ENCODE measurements at regions not wholly inside any gene's neighbourhood (a gene's known extent, or its start where the extent isn't known, plus 50 kb on each side); places are given as distances from the start of the nearest gene placed in this dataset.
"Not testable (repeated sequence)": the region's sequence is repeated elsewhere in the genome, so short reads cannot be mapped to it uniquely, and the experiment has no call there.

DNA sequence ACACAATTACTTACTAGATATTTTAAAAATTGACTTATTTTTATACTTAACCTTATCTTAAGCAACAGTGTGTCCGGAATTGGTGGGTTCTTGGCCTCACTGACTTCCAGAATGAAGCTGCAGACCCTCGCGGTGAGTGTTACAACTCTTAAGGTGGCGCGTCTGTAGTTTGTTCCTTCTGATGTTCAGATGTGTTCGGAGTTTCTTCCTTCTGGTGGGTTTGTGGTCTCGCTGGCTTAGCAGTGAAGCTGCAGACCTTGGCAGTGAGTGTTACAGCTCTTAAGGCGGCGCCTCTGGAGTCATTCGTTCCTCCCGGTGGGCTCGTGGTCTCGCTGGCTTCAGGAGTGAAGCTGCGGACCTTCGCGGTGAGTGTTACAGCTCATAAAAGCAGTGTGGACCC, 322.5 kb upstream of the CITED2 start:
- H3K36me3 ChIP-seq (replicated peaks; ENCODE audit: insufficient read depth, low read length); H3F3A ChIP-seq (ENCODE audit: insufficient read depth, low read length); H3K9ac ChIP-seq (ENCODE audit: low read length); H2AFZ ChIP-seq (ENCODE audit: low read length); H3K27ac ChIP-seq (ENCODE audit: low read length); H3K9me2 ChIP-seq (replicated peaks; ENCODE audit: insufficient read depth, low read length); H3K9me3 ChIP-seq (replicated peaks; ENCODE audit: insufficient read depth, low read length); H3K4me1 ChIP-seq (ENCODE audit: low read length); DNase-seq; H3K79me2 ChIP-seq (ENCODE audit: low read length); H3K27me3 ChIP-seq (replicated peaks; ENCODE audit: insufficient read depth, low read length); H4K20me1 ChIP-seq (ENCODE audit: insufficient read depth, low read length); H3K4me3 ChIP-seq (ENCODE audit: low read length); H3K4me2 ChIP-seq (ENCODE audit: low read depth, low read length): not testable (repeated sequence)

- no peak for DNase-seq
- TF ChIP-seq, protein P1, sequence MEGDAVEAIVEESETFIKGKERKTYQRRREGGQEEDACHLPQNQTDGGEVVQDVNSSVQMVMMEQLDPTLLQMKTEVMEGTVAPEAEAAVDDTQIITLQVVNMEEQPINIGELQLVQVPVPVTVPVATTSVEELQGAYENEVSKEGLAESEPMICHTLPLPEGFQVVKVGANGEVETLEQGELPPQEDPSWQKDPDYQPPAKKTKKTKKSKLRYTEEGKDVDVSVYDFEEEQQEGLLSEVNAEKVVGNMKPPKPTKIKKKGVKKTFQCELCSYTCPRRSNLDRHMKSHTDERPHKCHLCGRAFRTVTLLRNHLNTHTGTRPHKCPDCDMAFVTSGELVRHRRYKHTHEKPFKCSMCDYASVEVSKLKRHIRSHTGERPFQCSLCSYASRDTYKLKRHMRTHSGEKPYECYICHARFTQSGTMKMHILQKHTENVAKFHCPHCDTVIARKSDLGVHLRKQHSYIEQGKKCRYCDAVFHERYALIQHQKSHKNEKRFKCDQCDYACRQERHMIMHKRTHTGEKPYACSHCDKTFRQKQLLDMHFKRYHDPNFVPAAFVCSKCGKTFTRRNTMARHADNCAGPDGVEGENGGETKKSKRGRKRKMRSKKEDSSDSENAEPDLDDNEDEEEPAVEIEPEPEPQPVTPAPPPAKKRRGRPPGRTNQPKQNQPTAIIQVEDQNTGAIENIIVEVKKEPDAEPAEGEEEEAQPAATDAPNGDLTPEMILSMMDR (IDR thresholded peaks at IDR 0.05; ENCODE audit: low read length): no peak
- no peak for TF ChIP-seq EZH2 (optimal IDR thresholded peaks at IDR 0.05; ENCODE audit: low read depth, low read length)
- no peak for TF ChIP-seq EZH2phosphoT487 (IDR thresholded peaks at IDR 0.05; ENCODE audit: low read length)
- H3K27me3 ChIP-seq (replicated peaks; ENCODE audit: insufficient read depth, low read length): no peaks in the 10 kb centered on the region
These were observed 320.9 kb upstream of the CITED2 start for GRCh38 chr6:139695361-139695760.

GRCh38 chr6:139693735-139694134, 319.3 kb upstream of the CITED2 start:
- Histone ChIP-seq H3K4me2 (ENCODE audit: low read depth, low read length) (no peak overlapping the region), H3K79me2 (ENCODE audit: low read length) (no peaks in the 10 kb centered on the region), H3F3A (ENCODE audit: insufficient read depth, low read length) (no peaks in the 10 kb centered on the region), H2AFZ (ENCODE audit: low read length) (no peak overlapping the region), H3K4me1 (ENCODE audit: low read length) (no peaks in the 10 kb centered on the region), H3K9me3 (replicated peaks; ENCODE audit: insufficient read depth, low read length) (no peaks in the 10 kb centered on the region), H4K20me1 (ENCODE audit: insufficient read depth, low read length) (no peaks in the 10 kb centered on the region), H3K9me2 (replicated peaks; ENCODE audit: insufficient read depth, low read length) (no peaks in the 10 kb centered on the region), H3K27ac (ENCODE audit: low read length) (no peak overlapping the region), H3K4me3 (ENCODE audit: low read length) (no peak overlapping the region), H3K9ac (ENCODE audit: low read length) (no peak overlapping the region), H3K27me3 (replicated peaks; ENCODE audit: insufficient read depth, low read length) (no peaks in the 10 kb centered on the region), H3K36me3 (replicated peaks; ENCODE audit: insufficient read depth, low read length) (no peaks in the 10 kb centered on the region)
- TF ChIP-seq, protein P1 (IDR thresholded peaks at IDR 0.05; ENCODE audit: low read length): no peak
- no peak for DNase-seq

More at GRCh38 chr6:139695361-139695760, 320.9 kb upstream of the CITED2 start:
- H3K4me2 ChIP-seq (ENCODE audit: low read depth, low read length): no peak overlapping the region
- no peak overlapping the region for H2AFZ ChIP-seq (ENCODE audit: low read length)
- no peaks in the 10 kb centered on the region for H3K9me3 ChIP-seq (replicated peaks; ENCODE audit: insufficient read depth, low read length)
- no peaks in the 10 kb centered on the region for H3K9me2 ChIP-seq (replicated peaks; ENCODE audit: insufficient read depth, low read length)
- H3K4me1 ChIP-seq (ENCODE audit: low read length): no peaks in the 10 kb centered on the region
- no peak overlapping the region for H3K4me3 ChIP-seq (ENCODE audit: low read length)
- H3F3A ChIP-seq (ENCODE audit: insufficient read depth, low read length): no peaks in the 10 kb centered on the region
- no peaks in the 10 kb centered on the region for H4K20me1 ChIP-seq (ENCODE audit: insufficient read depth, low read length)
- no peaks in the 10 kb centered on the region for H3K36me3 ChIP-seq (replicated peaks; ENCODE audit: insufficient read depth, low read length)
- H3K27ac ChIP-seq (ENCODE audit: low read length): no peak overlapping the region
- no peak overlapping the region for H3K9ac ChIP-seq (ENCODE audit: low read length)
- no peaks in the 10 kb centered on the region for H3K79me2 ChIP-seq (ENCODE audit: low read length)

DNA sequence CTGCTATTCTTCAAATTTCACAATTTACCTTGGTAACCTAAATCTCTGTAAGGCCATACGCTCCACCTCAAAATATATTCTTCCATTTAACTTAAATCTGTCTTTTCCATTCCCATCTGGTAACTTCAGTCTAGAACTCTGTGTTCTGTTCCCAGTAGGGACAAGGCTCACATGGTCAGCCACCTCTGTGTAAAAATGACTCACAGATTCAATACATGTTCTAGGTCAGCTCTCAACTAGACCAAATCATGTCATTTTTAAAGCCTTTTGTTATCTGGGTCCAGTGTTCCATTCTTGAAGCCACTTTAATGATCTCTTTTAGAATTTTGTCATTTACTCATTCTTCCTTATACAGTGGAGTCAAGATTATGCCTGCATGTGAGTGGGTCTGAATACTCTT, 315.6 kb upstream of the CITED2 start:
- H3K27me3 ChIP-seq (replicated peaks; ENCODE audit: insufficient read depth, low read length): no peaks in the 10 kb centered on the region
- no peaks in the 10 kb centered on the region for H3K36me3 ChIP-seq (replicated peaks; ENCODE audit: insufficient read depth, low read length)
- no peak for DNase-seq
- TF ChIP-seq, protein P1 (IDR thresholded peaks at IDR 0.05; ENCODE audit: low read length): no peak
- TF ChIP-seq EZH2 (optimal IDR thresholded peaks at IDR 0.05; ENCODE audit: low read depth, low read length): no peak
- no peak for TF ChIP-seq EZH2phosphoT487 (IDR thresholded peaks at IDR 0.05; ENCODE audit: low read length)
- H3K4me2 ChIP-seq (ENCODE audit: low read depth, low read length): no peak overlapping the region
- no peaks in the 10 kb centered on the region for H3K4me1 ChIP-seq (ENCODE audit: low read length)
- no peak overlapping the region for H2AFZ ChIP-seq (ENCODE audit: low read length)
- no peaks in the 10 kb centered on the region for H3F3A ChIP-seq (ENCODE audit: insufficient read depth, low read length)
- no peaks in the 10 kb centered on the region for H3K9me2 ChIP-seq (replicated peaks; ENCODE audit: insufficient read depth, low read length)
- no peak overlapping the region for H3K9ac ChIP-seq (ENCODE audit: low read length)
- H3K4me3 ChIP-seq (ENCODE audit: low read length): no peak overlapping the region
- no peaks in the 10 kb centered on the region for H3K79me2 ChIP-seq (ENCODE audit: low read length)
- H4K20me1 ChIP-seq (ENCODE audit: insufficient read depth, low read length): no peaks in the 10 kb centered on the region
- no peak overlapping the region for H3K27ac ChIP-seq (ENCODE audit: low read length)
- H3K9me3 ChIP-seq (replicated peaks; ENCODE audit: insufficient read depth, low read length): no peaks in the 10 kb centered on the region
